Suppressor macrophage treated with lipopolysaccharide for 1 hour (primary cell): ENCODE measurements at regions not wholly inside any gene's neighbourhood (a gene's known extent, or its start where the extent isn't known, plus 50 kb on each side); places are given as distances from the start of the nearest gene placed in this dataset.
A peak's percentile ranks its signal among the peaks of the same experiment; 100 is the strongest.

Experiments
- DNase-seq, 3 donors: peaks; one replicate each; pipeline ENCODE4 v3.0.0-alpha.2; 2020 to 2022

DNA sequence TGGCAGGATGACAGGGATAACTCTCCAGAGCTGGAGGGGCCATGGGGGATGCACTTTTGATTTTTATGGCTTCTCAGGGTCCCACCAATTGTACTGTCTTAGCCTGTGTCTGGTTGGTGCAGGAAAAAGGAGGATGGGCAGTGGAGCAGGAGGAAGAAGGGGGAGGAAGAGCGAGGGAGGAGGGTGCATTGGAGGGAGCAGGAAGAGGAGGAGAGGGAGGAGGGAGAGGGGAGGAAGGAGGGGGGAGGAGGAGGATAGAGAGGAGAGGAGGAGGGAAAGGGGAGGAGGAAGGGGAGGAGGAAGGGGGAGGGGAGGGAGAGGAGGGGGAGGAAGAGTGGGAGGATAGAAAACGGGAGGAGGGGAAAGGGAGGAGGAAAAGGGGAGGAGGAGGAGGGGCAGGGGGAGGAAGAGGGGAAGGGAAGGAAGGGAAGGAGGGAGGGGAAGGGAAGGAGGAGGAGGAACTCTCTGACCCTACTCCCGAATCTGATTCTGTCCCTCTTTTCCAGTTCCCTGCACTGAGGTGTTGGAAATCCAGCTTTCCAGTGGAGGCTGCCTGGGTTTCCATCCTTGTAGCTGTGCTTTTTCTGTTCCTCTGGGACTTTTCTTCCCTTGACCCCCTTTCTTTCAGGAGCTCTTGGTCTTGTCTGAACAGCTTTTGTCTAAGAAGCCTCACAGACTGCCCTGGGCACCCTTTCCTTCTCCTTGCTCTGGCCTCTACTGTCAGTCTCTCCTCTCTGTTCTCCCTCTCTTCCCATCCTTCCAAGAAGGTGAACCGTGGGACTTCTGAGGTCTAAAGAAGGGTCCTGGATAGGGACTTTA is 149.4 kb downstream of the DHX35 start:
- no peak for DNase-seq

DNA sequence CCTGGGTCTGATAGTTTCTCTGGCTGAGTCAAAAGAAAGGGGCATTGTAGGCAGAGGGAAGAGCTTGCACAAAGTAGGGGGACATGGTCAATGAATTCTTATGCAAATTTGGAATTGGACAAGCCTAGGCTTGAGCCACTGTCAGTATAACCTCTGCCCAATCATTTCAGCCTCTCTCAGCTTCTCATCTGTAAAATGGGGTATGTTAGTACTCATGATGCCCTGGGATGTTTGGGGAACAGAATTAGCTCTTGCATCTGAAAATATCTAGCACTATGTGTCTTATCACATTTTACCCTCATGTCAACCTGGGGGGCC is 148.6 kb downstream of the DHX35 start:
- no peak for DNase-seq

DNA sequence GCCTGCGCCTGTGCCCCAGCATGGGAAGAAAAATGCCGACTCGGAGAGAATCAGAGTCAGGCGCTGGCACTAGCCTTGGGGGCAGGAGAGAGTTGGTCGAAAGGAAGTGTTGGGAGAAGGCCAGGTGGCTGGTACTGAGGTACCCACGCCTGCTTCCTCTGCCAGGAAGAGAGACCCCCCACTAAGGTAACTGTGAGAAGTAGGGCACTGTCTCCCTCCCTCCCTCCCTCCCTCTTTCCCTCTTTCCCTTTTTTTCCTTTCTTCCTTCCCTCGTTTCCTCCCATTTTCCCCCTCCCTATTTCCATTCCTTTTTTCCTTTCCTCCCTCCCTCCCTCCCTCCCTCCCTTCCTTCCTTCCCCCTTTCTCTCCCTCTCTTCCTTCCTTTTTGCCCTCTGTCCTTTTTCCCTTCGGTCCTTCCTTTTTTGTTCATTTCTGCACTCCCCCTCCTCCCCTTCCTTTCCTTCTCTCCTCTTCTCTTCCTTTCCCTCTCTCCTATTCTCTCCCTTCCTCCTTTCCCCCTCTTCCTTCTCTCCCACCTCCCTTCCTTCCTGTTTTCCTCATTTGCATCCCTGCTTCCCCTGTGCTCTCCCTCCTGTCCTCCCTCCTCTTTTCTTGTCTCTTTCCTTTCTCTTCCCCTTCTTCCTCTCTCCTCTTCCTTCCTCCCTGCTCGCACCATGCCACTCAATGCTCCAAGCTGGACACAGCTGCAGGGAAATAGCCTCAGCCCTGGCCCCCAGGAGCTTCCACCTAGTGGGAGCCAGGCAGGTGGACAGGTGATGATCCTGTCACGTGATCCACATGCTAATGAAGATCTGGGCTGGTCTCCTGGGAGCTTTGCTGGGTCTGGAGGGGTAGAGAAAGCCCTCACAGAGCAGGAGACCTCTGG is 148.0 kb downstream of the DHX35 start:
- DNase-seq = no peak

DNA sequence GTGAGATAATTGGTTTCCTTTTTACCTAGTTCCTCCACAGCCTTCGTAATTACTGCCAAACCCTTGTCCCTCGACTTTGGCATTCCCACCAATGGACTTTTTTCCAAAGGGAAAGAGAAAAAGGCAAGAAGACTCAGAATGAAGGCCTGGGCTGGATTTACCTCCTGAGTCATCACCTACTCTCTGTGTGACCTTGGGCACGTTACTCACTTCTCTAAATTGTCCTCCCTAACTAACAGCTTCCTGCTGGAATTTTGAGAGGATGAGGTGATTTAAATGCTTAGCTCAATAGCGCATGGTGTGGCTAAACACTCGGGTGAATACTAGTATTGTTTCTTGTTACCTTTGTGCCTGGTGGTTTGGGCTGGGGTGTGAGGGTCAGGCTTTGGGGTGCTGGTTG is 146.6 kb downstream of the DHX35 start:
- no peak for DNase-seq

DNA sequence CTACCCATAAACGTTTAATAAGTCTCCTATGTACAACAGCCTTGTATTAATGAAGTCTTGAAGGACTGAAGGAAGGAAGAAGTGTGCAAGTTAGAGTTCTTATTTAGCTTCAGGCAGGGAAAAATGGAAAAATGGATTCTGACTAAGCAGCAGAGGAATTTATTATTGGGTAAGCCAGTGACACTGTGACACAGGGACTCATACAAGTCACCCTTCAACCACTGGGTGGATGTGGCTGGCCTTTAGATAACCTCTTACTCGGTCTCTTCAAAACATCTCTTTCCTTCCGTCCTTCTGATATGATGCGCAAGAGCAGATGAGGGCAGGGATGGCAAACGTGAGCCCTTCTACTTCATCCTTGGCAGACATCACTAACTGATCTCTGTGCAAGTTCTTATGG is 145.6 kb downstream of the DHX35 start:
- no peak for DNase-seq

DNA sequence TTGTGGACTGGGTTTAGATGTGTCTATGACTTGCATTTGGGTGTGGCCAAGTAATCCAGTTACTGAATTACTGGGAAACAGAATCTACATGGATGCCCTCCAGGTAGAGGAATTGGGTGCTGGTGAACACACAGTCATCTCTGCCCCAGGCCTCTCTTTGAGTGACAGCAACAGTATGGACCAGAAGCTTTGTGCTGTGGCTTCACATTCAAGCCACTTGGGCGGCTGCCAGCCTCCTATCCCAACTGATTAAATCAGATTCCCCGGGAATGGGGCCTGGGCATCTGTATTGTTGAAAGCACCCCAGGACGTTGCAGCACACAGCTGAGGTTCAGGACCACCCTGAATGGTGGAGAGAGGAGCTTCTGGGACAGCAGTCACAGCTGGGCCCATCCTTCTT is 144.6 kb downstream of the DHX35 start:
- no peak for DNase-seq

DNA sequence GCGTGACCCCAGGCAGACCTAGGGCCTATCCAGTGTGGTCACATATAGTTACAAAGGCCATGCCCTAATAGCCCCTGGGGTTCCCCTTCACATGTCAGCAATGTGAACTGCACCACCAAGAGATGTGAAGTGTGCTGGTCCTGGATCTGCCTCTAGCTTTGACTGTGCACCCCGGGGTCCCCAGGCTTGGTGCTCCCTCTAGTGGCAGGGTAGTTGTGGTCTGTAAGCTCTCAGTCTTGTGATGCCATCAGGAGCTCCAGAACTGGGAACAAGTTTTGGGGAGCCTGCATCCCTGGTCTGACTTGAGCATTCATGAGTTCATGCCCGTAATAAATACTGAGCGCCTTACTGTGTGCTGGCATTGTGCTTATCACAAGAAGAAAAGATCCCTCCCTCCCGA is 143.4 kb downstream of the DHX35 start:
- DNase-seq = peak in 1 of 3 donors; percentile 11

DNA sequence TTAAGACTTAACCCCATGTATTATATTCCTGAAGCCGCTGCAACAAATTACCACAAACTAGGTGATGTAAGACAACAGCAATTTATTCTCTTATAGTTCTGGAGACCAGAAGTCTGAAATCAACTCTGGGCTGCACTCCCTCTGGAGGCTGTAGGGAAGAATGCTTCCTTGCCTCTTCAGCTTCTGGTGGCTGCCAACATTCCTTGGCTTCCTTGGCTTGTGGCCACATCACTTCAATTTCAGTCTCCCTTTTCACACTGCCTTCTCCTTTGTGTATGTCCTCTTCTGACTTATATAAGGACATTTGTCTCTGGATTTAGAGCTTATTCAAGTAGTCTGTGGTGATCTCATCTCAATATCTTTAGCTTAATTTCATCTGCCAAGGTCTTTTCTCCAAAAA is 141.6 kb downstream of the DHX35 start:
- DNase-seq = no peak

DNA sequence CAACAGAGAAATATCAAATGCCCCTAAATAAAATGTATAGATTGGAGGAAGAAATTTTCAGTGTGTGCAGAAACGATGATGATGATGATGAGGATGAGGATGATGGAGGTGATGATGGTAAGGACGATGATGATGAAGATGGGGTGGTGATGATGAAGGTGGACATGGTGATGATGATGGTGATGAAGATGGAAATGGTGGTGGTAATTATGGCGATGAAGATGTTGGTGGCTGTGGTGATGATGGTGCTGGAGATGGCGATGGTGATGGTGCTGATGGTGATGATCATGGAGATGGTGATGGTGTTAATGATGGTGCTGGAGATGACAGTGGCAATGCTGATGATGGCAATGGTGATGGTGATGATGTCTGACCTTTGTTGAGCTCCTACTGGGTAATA is 141.2 kb downstream of the DHX35 start:
- DNase-seq = no peak

DNA sequence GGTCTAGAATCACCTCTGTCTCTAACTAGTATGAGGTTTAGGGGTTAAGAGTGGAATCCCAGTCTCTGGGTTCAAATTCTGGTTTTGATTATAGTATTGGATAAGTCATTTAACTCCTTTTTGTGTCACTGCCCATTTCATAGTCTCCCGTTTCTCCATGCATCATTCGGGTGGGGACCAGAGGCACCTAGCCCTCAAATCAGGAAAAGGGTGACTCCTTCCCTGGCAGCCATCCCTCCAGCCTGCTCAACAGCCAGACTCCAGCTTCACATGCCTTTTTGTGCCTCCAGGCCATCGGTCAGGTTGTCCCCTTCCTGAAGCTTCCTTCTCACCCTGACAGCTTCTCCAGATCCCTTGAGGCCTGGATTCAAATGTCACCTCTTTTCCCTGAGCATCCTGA is 139.8 kb downstream of the DHX35 start:
- no peak for DNase-seq

DNA sequence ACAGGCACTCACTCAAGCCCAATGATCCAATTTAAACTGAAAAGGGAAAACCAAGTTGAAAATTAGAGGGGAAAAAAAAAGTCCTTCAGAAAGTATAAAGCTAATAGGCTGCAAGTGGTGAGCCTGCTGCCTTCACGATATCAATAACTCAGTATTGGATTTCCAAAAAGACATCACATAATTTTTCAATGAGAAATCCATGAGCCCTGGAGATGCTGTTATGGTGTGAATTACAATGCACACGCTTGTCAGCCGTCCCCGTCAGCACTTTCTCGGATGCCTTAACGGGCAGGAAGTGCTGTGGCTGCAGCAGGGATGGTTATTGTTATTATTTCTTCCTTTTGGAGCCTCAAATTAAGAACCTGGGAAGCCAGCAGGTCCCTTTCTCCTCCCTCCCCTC is 138.5 kb downstream of the DHX35 start:
- no peak for DNase-seq

DNA sequence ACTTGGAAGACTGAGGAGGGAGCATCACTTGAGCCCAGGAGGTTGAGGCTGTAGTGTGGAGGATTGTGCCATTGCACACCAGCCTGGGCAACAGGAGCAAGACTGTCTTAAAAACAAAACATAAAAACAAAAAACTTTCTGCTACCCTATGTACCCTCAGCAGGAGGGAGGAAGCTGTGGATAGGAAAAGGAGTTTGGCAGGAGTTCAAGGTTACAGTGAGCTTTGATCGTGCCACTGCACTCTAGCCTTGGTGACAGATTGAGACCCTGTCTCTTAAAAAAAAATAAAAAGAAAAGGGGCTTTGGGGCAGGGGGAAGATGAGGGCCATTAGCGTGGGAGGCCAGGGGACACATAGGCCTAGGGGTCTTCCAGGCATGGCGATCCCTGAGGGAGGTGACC is 135.7 kb downstream of the DHX35 start:
- no peak for DNase-seq

DNA sequence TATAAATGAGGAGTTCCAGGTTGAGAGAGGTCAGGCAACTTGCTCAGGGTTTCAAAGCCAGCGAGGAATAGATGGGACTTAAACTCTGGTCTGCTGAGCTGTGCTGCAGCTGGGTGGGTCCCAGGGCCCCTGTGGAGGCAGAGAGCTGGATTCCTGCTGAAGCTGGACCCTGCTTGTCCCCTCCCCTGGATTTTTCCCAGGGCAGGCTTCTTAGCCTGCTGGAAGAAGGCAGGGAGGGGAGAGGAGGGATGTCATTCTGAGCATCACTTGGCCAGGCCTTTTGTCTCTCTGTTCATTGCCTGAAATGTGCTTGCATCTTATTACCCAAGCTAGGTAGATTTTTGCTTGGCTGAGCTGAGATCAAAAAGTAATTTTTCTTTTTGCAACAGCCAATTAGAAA is 133.7 kb downstream of the DHX35 start:
- no peak for DNase-seq

DNA sequence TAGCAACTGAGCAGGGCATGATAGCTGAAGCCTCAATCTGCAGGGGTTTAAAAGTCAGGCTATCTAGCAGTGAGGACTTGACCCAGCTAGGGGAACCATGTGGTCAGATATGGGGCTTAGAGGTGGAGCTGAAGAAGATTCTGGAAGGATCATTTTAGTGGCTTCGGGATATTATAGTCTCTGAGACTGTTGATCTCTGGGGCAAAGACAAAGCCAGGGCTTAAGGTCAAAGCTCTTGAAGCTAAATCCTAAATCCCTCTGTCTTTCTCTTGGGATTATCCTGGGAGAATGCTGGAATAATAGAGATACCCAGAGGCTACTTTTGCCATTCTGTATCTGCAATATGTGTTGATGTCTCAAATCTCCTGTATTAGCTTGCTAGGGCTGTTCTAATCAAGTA is 132.2 kb downstream of the DHX35 start:
- DNase-seq = no peak

DNA sequence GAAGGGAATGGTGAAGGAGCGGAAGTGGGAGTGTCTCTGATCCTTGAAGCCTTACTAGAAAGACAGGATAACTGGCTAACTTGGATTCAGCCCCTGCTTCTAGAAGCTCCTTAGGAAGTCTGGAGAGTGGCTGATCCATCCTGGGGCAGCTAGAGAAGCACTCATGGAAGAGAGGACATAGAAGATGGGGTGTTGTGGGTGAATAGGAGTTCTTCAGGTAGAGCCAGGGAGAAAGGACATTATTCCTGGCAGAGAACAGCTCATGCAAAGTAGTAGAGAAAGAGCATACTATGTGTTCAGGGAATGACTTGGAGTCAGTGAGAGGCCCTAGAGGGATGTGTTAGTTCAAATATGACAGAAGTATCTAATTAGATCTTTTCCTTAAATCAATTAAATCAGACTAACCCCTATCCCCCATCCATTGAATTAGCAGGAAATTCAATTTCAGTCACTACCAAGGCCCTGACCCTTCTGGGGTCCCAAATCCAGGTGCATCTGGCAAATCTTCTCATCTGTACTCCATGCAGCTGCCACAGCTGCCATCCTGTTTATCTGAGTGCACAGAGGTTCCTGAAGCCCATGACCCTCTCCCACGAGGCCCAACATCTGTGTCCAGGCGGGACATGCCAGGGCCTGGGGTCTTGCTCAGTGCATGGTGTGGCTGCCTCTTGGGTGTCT is 130.7 kb downstream of the DHX35 start:
- no peak for DNase-seq

DNA sequence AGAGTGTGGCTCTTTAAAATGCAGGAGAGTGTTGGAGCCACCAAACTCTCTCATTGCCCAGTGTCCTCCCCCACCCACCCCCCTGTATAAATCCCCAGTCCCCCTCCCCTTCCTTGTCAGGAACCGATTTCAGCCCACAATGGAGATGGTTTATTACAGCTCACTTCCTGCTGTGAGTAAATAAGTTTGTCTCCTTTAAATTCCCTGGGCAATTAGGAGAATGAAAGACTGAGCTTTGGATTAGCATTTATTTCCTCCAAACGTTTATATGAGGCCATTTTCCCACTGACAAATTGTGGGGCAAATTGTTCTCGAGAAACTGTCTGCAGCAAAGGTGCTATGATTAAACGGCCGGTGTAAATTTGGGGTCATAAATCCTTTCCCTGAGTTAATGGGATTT is 128.8 kb downstream of the DHX35 start:
- no peak for DNase-seq

DNA sequence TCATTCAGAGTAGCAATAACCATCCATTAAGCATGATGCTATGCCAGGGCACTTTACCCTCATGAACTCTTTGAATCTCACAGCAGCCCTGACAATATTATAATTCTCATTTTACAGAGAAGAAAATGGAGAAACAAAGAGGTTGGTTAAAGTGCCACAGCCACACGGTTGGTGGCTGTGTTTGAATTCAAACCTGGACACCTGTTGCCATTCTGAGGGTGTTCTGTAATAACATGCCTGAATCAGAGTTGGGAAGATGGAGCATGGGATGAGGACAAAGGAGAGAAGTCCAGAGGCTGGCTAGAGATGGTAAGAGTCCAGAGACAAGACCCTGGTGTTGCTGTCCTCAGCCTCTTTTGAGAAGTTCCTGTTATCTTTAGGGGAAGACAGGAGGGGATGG is 127.7 kb downstream of the DHX35 start:
- DNase-seq = no peak
